NCI-H524 treated with DMSO at 0.1 percent for 48 hours (cell line): ENCODE measurements at regions not wholly inside any gene's neighbourhood (a gene's known extent, or its start where the extent isn't known, plus 50 kb on each side); places are given as distances from the start of the nearest gene placed in this dataset.

ENCODE experiments used
- DNase-seq: peaks from one replicate; lab custom pipeline; 2025; lab: John Stamatoyannopoulos, UW

- no peak for DNase-seq
These were observed 1677.7 kb downstream of the EFNA5 start for GRCh38 chr5:105993027-105993426.

- no peak for DNase-seq
These were observed 1688.2 kb downstream of the EFNA5 start for GRCh38 chr5:105982526-105982925.

- no peak for DNase-seq
These were observed 1692.7 kb downstream of the EFNA5 start for GRCh38 chr5:105978011-105978410.

- DNase-seq, result no peak
These were observed 1693.6 kb downstream of the EFNA5 start for GRCh38 chr5:105977163-105977562.

- DNase-seq, result no peak
These were observed 1699.8 kb downstream of the EFNA5 start for GRCh38 chr5:105970919-105971318.

- DNase-seq, result no peak
These were observed 1701.8 kb downstream of the EFNA5 start for GRCh38 chr5:105968981-105969380.

- DNase-seq, result no peak
These were observed 1707.0 kb downstream of the EFNA5 start for GRCh38 chr5:105963696-105964255.

- no peak for DNase-seq
These were observed 1709.2 kb downstream of the EFNA5 start for GRCh38 chr5:105961572-105961971.

- no peak for DNase-seq
These were observed 1714.1 kb downstream of the EFNA5 start for GRCh38 chr5:105956456-105957196.

GRCh38 chr5:105954341-105954740 lies 1716.4 kb downstream of the EFNA5 start:
- no peak for DNase-seq

- DNase-seq, result no peak
These were observed 1717.1 kb downstream of the EFNA5 start for GRCh38 chr5:105953616-105954015.

GRCh38 chr5:105952875-105953274 lies 1717.9 kb downstream of the EFNA5 start:
- peak; percentile 69 for DNase-seq

- DNase-seq, result no peak
These were observed 1723.3 kb downstream of the EFNA5 start for GRCh38 chr5:105947461-105947860.

GRCh38 chr5:105945203-105945972 lies 1725.3 kb downstream of the EFNA5 start:
- DNase-seq, result no peak

- no peak for DNase-seq
These were observed 1730.6 kb downstream of the EFNA5 start for GRCh38 chr5:105940181-105940580.

GRCh38 chr5:105934171-105934570 lies 1736.6 kb downstream of the EFNA5 start:
- DNase-seq, result no peak

GRCh38 chr5:105931881-105932421 lies 1738.8 kb downstream of the EFNA5 start:
- DNase-seq, result no peak

GRCh38 chr5:105929858-105930257 lies 1740.9 kb downstream of the EFNA5 start:
- DNase-seq, result no peak

GRCh38 chr5:105924366-105924765 lies 1746.4 kb downstream of the EFNA5 start:
- no peak for DNase-seq

- DNase-seq, result no peak
These were observed 1748.2 kb downstream of the EFNA5 start for GRCh38 chr5:105922574-105922973.

GRCh38 chr5:105922080-105922479 lies 1748.7 kb downstream of the EFNA5 start:
- DNase-seq, result no peak

- DNase-seq, result no peak
These were observed 1753.5 kb downstream of the EFNA5 start for GRCh38 chr5:105917189-105917588.

- DNase-seq, result no peak
These were observed 1763.7 kb downstream of the EFNA5 start for GRCh38 chr5:105907016-105907415.
